HG03571 (cell line): ENCODE measurements at regions not wholly inside any gene's neighbourhood (a gene's known extent, or its start where the extent isn't known, plus 50 kb on each side); places are given as distances from the start of the nearest gene placed in this dataset.

ENCODE experiments used
- ATAC-seq: cut with Tn5 transposase; IDR thresholded peaks from one replicate; pipeline ENCODE4 v1.9.1; 2021; ENCODE audit not compliant: unreplicated experiment

DNA sequence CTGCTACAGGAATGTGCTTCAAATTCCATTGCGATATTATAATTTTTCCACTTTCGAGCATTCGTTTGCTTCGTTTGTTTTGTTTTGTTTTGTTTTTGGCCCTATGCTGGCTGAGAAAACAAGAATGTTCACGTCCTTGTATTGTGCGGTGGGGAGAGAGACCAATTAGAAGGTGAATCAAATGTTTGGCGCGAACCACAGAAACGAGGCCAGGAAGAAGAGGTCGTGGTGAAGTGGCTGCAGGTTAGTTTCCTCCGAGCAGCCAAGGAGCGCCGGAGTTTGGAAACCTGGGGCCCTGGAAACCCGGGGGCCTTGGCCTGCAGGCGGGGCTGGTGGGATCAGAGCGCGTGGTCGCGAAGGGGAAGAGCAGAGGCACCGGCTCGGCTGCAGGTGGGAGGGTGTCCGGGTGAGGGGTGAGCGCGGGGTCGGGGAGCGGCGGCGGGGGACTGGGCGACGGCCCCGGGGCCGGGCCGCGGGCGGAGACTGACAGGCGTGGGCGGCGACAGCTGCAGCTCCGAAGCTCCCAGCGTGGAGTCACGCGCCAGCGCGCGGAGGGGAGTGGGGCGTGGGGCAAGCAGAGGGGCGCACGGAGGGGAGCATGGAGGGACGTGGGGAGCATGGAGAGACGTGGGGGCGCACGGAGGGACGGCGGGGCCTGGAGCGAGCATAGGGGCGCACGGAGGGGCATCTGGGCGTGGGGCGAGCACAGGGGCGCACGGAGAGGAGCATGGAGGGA is 141.5 kb upstream of the PDE10A start:
- no peak for ATAC-seq

DNA sequence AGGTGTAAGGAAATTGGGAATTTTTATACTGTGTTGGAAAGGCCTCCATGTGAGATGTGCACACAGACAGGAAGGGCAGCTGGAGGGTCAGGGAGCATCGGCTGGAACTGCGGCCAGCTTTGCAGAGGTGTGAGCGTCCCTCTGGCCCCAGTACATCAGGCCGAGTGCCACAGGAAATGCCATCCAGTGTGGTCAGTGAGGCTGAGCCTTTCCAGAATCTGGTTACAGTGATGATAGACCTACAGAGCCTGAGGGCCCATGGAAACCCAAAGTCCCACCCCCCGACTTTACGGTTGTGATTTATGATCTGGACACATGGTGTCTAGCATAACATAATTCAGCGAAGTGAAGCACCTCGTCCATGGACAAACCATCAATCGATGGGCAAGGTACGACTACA is 137.3 kb upstream of the PDE10A start:
- no peak for ATAC-seq

- ATAC-seq, result no peak
These were observed 136.5 kb upstream of the PDE10A start for GRCh38 chr6:165799391-165800153.

- no peak for ATAC-seq
These were observed 135.9 kb upstream of the PDE10A start for GRCh38 chr6:165798991-165799390.

- ATAC-seq, result no peak
These were observed 131.1 kb upstream of the PDE10A start for GRCh38 chr6:165794179-165794601.

- no peak for ATAC-seq
These were observed 130.3 kb upstream of the PDE10A start for GRCh38 chr6:165793287-165793825.

GRCh38 chr6:165791876-165792437 is 128.9 kb upstream of the PDE10A start:
- ATAC-seq, result no peak

- no peak for ATAC-seq
These were observed 128.3 kb upstream of the PDE10A start for GRCh38 chr6:165791306-165791705.

- ATAC-seq, result no peak
These were observed 119.8 kb upstream of the PDE10A start for GRCh38 chr6:165782812-165783211.

DNA sequence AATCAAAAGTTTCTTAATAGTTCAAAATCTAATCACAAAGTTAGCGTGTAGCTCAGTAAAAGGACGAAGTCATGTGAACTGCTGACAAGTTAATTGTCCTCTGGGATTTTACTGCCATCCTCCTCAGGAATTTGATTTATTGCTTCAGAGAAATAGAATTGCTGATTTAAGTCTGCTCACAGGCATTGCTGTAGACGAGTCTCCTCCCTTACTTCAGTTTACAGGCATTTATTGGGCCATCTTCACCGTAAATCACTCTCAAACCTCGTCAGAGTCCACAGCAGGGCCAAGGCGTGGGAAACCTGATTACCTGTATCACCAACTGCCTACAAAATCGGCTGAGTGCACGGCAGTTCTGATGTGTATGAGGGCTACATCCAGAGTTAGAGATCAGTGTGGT is 119.1 kb upstream of the PDE10A start:
- no peak for ATAC-seq

GRCh38 chr6:165777680-165778079 is 114.6 kb upstream of the PDE10A start:
- ATAC-seq, result no peak

DNA sequence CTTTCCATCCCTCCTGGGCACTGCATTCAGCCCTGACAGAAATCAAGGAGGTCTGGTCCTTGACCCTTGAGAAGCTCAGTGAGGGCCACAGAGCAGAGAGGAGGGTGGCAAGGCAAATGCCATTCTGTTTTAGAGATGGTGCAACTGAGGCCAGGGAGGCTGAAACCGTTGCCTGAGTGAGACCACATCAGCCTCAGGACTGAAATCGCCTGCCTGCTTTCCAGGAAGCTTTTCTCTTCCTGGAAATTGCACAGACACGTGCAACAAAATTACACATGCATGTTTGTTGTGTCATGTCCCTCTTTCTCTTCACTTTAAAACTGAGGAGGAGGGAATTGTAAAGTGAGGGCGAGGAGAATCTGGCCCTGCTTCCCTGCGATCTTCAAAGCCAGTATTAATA is 113.7 kb upstream of the PDE10A start:
- no peak for ATAC-seq

DNA sequence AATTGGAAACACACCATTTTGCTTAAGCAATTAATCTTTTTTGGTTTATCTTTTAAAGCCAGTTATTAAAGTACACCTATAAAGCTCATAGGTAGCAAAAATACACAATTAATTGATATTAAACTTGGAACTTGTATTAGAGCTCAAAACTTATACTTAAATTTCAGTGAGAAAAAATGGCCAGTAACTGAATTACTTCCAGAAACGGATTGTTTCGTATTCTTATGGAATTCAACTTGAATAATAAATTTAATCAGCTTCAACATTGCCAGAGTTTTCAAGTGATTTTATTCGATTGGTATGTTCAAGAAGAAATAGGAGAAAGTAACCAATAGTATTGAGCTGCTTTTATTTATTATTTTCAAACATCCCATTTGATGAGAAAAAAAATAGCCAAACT is 112.7 kb upstream of the PDE10A start:
- ATAC-seq, result no peak

- no peak for ATAC-seq
These were observed 112.0 kb upstream of the PDE10A start for GRCh38 chr6:165774903-165775601.

DNA sequence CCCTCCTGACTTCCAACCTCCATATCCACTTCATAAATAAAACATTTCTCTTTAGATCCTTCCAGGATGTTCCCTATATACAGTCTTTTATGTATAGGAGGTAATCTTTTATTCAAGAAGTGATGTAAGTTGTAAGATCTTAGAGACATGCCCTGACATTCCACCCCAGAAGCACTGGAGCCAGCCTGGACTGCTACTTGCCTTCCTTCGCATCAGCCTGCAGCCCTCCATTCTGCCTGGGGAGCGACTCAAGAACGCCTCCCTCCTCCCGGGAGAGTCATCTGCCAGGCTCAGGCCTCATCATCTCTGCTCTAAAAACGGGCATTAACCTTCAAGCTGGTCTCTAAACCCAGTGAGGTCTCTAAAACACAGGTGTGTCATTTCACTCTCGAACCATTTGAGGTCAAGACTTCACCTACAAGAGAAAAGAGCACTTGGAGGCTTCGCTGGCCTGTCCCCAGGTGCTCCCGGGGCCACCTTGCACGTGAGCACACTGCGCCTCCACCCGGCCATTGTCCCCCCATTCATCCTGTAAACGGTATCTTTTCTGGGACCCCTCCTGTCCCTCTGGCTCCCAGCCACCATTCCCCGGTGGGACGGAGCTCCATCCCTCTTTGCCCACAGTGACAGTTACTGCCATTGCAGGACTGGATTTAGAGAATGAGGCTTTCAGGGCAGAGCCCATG is 107.5 kb upstream of the PDE10A start:
- no peak for ATAC-seq

- no peak for ATAC-seq
These were observed 106.8 kb upstream of the PDE10A start for GRCh38 chr6:165769884-165770283.

DNA sequence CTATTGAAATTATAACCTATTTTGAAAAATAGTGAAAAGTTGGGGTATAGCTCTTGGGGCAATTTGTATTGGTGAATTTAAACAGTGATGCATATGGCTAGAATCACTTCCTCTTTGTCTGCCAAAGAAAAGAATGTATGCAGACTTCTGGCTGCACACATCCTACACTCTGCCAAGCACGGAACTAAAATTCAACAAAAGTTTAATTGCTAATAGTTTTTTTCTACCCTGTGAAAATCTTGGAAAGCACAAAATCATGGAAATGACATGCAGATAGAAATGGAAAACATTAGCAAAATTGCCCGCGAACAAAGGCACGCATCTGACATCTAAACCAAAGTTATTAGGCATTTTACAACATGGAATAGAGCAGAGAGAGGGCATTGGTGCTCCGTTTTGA is 106.4 kb upstream of the PDE10A start:
- ATAC-seq, result no peak

DNA sequence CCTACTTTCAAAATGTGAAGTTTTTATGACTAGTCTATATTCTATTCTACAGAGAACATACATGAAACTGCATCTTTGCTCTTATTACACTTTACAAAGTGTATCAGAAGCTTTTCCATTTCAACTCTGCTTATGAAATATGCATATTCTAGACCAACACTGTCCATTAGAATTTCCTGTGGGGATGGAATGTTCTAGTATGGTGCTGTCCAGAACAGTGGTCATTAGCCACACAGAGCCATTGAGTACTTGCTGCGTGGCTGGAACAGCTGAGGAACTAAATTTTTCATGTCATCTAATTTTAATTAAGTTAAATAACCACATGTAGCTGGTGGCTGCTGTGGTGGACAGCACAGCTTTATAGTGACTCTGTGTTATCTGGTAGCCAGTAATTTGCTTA is 105.9 kb upstream of the PDE10A start:
- no peak for ATAC-seq

DNA sequence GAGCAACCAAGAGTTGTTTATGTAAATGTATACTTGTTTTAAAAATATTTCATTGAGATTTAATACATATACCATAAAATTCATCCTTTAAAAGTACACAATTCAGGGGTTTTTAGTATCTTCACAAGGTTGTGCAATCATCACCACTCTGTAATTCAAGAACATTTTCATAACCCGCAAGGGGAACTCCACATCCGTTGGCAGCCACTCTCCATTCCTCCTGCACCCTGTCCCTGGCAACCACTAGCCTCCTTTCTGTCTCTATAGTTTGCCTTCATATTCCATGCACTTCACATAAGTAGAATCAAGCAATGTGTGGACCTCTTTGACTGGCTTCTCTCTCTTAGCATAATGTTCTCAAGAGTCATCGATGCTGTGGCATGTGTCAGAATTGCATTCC is 104.2 kb upstream of the PDE10A start:
- no peak for ATAC-seq

DNA sequence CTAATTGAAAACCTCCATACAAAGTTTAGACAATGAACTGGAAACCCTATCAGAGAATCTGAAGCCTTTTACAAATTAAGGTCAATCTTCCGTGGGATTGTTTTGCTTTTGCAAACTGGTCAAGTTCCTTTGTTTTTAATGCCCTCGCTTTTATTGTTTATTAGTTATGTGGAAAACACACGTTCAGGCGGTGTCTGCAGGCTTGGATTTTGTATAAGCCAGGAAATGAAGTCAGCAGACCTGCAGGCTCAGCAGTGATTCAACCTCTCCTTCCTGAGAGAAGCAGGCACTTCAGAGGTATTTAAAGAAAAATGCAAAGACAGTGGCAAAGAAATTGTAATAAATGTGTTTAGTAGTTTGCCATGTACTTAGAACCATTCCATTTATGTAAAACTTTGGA is 103.4 kb upstream of the PDE10A start:
- ATAC-seq, result no peak

DNA sequence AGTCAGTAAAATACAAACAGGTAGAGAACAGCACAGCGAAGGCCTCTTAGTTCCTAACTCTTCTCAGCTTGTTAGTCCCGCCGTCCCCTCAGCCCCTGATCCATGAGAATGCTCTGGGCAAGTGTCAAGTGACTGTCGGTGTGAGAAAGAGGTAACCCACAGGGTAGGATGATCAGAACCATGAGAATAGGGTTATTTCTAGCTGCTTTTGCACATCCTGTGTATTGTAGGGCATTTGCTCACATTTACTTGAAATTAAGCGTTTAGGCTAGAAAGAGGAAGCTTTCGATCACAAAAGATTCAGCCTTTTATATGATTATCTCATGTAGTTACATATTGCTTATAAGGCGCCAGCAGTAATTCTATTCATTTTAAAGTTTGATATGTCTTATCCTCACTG is 103.0 kb upstream of the PDE10A start:
- ATAC-seq, result no peak
